ENCODE measurements at regions not wholly inside any gene's neighbourhood (a gene's known extent, or its start where the extent isn't known, plus 50 kb on each side); places are given as distances from the start of the nearest gene placed in this dataset.

DNA sequence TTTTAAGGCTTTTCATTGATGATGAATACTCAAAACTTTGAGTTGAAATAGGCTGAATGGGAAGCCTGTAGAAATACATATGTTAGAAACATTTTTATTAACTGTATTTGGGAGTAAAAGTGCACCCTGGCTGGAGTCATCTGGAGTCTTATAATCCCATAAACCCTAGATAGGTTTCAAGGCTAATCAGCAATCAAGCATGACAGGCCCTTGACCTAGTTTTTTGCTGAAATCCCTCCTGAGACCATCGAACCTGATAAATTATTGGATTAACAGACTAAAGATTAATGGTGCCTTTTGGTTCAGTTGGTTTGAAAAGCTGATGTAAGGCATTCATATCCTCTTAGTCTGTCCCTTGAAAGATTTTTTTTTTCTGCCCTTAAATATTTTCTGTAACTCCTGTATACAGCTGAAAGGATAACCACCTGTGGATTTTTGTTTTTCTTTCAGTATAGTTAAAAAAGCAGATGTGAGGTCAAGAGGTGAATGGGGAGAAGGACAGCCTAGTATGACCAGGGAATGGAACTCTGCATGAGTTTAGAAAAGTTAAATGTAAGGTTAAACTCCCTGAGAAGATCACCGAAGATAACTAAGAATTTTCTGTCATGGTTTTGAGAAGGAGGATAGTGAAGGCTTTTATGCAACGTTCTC, 69.4 kb upstream of the STXBP5L start:
- TF ChIP-seq POLR2AphosphoS5 (IDR thresholded peaks at IDR 0.05; ENCODE audit: borderline replicate concordance, low read depth, low read length) (no peak), EZH2 (IDR thresholded peaks at IDR 0.05) (no peak), FOXP2 (optimal IDR thresholded peaks at IDR 0.05; ENCODE audit: control extremely low read depth, extremely low read length, insufficient read depth) (no peak)
- Histone ChIP-seq H3K4me3 (no peak overlapping the region), H3K9ac (ENCODE audit: insufficient read length) (no peak overlapping the region), H3K27ac (no peak overlapping the region), H3K36me3 (ENCODE audit: insufficient read depth, low read length) (no peaks in the 10 kb centered on the region), H3K9me3 (ENCODE audit: low read depth, low read length) (no peaks in the 10 kb centered on the region)
- no peak for DNase-seq (ENCODE audit: low read depth, low spot score)

DNA sequence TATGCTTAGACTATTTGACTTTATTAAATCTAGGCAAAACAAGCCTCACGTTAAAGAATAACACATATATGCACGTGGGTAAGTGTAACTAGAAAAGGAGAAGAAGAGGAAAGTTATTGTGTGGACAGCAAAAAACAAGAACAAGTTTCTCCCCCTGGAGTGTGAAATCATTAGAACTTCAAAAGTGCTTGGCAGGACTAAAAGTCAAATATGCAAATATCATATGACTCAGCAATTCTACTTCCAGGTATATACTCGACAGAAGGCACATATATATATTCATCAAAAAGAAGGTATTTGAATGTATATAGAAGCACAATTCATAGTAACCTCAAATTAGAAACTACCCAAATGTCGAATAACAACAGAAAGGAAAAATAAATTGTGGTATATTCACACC, 68.9 kb upstream of the STXBP5L start:
- Histone ChIP-seq H3K36me3 (ENCODE audit: insufficient read depth, low read length) (no peaks in the 10 kb centered on the region), H3K4me3 (no peak overlapping the region), H3K27ac (no peak overlapping the region), H3K9ac (ENCODE audit: insufficient read length) (no peak overlapping the region), H3K9me3 (ENCODE audit: low read depth, low read length) (no peaks in the 10 kb centered on the region)
- DNase-seq (ENCODE audit: low read depth, low spot score): no peak
- no peak for TF ChIP-seq POLR2AphosphoS5 (IDR thresholded peaks at IDR 0.05; ENCODE audit: borderline replicate concordance, low read depth, low read length)
- TF ChIP-seq FOXP2 (optimal IDR thresholded peaks at IDR 0.05; ENCODE audit: control extremely low read depth, extremely low read length, insufficient read depth): no peak
- TF ChIP-seq EZH2 (IDR thresholded peaks at IDR 0.05): no peak

DNA sequence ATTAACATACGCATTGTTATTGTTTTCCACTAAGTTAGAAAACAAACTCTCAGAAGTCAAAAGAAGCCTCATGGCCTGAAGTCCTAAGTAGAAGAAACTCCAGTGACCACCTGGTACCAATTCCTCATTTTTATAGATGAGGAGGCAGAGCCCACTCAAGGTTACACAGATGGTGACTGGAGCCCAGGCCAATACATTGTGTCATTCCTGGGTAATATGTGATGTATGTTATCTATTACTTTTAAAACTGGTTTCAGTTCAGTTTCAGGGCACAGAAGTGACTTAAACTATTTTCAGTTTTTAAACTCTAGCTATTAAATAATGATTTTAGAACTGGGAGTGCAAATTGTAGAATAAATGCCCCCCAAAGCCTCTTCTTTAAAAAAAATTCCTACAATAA, 66.7 kb upstream of the STXBP5L start:
- no peak overlapping the region for H3K4me3 ChIP-seq
- H3K9me3 ChIP-seq (ENCODE audit: low read depth, low read length): no peaks in the 10 kb centered on the region
- no peak for DNase-seq (ENCODE audit: low read depth, low spot score)
- H3K9ac ChIP-seq (ENCODE audit: insufficient read length): no peak overlapping the region
- no peak overlapping the region for H3K27ac ChIP-seq
- H3K36me3 ChIP-seq (ENCODE audit: insufficient read depth, low read length): no peaks in the 10 kb centered on the region
- no peak for TF ChIP-seq EZH2 (IDR thresholded peaks at IDR 0.05)
- no peak for TF ChIP-seq POLR2AphosphoS5 (IDR thresholded peaks at IDR 0.05; ENCODE audit: borderline replicate concordance, low read depth, low read length)
- no peak for TF ChIP-seq FOXP2 (optimal IDR thresholded peaks at IDR 0.05; ENCODE audit: control extremely low read depth, extremely low read length, insufficient read depth)

DNA sequence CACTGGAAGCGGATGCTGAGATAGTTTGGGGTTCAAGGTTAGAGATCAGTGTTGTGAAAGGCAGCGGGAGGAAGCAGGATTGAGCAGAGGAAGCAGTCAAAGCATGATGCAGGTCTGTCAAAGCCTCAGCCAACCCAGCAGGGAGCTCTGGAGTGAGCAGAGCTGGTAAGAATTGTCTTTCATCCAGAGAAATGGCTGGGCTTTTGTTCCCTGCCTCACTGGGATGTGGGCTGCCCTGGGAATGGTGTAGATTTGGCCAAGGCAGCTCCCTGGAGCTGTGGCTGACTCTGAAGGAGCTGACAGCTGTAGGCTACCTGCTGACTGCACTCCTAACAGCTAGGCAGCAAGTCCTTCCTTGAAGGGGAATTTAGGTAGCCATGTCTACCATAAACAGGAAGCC, 61.9 kb upstream of the STXBP5L start:
- Histone ChIP-seq H3K4me3 (no peak overlapping the region), H3K27ac (no peak overlapping the region), H3K36me3 (ENCODE audit: insufficient read depth, low read length) (no peaks in the 10 kb centered on the region), H3K9me3 (ENCODE audit: low read depth, low read length) (no peaks in the 10 kb centered on the region), H3K9ac (ENCODE audit: insufficient read length) (no peak overlapping the region)
- TF ChIP-seq EZH2 (IDR thresholded peaks at IDR 0.05) (no peak), POLR2AphosphoS5 (IDR thresholded peaks at IDR 0.05; ENCODE audit: borderline replicate concordance, low read depth, low read length) (no peak), FOXP2 (optimal IDR thresholded peaks at IDR 0.05; ENCODE audit: control extremely low read depth, extremely low read length, insufficient read depth) (no peak)
- no peak for DNase-seq (ENCODE audit: low read depth, low spot score)

DNA sequence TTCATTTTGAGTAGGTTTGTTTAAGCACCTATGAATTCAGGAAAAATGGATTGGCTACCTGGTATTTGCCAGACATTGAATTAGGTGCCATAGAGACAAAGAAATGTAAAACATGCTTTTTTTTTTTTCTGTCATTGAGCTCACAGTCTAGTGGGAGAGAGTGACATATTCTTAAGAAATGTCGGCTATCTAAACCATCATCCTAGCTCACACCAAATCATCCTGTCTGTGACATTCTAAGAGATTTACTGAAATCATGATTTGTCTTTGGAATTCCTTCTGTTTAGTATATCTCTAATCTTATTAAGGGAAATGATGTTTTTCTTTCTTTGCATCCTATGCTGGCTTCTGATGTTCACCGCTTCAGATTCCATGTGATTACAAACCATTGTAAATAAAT, 59.5 kb upstream of the STXBP5L start:
- TF ChIP-seq FOXP2 (optimal IDR thresholded peaks at IDR 0.05; ENCODE audit: control extremely low read depth, extremely low read length, insufficient read depth): no peak
- no peak for TF ChIP-seq EZH2 (IDR thresholded peaks at IDR 0.05)
- TF ChIP-seq POLR2AphosphoS5 (IDR thresholded peaks at IDR 0.05; ENCODE audit: borderline replicate concordance, low read depth, low read length): no peak
- no peak for DNase-seq (ENCODE audit: low read depth, low spot score)
- Histone ChIP-seq H3K4me3 (no peak overlapping the region), H3K9ac (ENCODE audit: insufficient read length) (no peak overlapping the region), H3K9me3 (ENCODE audit: low read depth, low read length) (no peaks in the 10 kb centered on the region), H3K36me3 (ENCODE audit: insufficient read depth, low read length) (no peaks in the 10 kb centered on the region), H3K27ac (no peak overlapping the region)

DNA sequence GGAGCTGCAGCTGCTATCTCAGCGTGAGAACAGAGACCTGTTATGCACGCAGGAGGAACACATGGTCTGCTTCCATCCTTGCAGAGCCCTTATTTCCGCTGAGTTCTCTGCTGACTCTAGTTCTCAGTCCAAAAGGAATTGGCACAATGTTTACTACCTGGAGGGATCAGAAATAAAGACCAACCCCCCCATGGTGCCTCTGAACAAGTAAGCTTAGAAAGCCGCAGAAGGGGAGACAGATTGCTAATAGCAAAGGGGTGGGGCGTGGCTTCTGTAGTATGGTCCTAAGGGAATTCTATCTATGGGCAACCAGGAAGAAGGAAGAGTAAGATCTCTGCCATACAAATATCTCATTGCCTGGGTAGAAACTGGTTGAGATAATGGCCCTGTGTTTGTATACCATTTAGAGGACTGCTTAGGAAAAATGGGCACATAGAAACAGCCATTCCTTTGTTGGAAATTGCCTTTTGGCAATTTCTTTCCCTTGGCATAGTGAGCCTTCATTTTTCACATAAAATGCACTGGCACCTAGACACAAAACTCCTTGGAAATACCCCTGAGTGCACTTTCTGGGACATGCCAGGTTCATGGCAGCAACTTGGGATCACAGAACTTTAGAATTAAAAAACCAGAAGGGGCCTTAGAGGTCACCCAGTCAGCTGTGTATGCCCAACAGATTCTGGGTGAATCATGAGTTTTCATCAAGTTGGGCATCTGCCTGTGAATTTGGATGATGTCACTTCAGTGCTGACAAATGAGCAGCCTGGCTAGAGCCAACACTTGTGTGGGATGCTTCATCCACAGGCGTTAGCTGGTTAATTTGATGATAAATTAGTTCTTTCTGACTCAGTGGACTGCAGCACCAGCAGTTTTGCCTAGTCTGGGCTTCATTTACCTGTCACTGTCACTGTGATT, 57.4 kb upstream of the STXBP5L start:
- TF ChIP-seq EZH2 (IDR thresholded peaks at IDR 0.05) (no peak), POLR2AphosphoS5 (IDR thresholded peaks at IDR 0.05; ENCODE audit: borderline replicate concordance, low read depth, low read length) (no peak), FOXP2 (optimal IDR thresholded peaks at IDR 0.05; ENCODE audit: control extremely low read depth, extremely low read length, insufficient read depth) (no peak)
- no peak overlapping the region for H3K9ac ChIP-seq (ENCODE audit: insufficient read length)
- H3K36me3 ChIP-seq (ENCODE audit: insufficient read depth, low read length): no peaks in the 10 kb centered on the region
- no peak for DNase-seq (ENCODE audit: low read depth, low spot score)
- peak overlapping the region; percentile 43 for H3K4me3 ChIP-seq
- H3K27ac ChIP-seq: no peak overlapping the region
- no peaks in the 10 kb centered on the region for H3K9me3 ChIP-seq (ENCODE audit: low read depth, low read length)

DNA sequence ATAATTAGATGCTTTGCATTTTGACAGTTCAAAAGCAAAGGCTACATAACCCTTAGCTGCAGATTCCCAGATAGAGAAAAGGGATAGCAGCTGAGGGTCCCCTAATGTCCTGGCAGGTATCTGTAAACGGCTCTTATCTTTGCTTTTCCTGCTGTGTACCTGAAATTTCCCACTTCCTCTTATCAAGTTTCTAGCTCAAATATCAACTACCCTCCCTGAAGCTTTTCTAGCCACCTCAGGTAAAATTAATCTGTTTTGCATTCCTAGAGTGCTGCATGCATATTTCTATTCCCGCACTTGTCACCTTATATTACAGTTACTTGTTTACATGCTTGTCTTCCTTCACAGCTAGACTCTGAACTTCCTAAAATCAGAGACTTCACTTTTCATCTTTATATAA, 55.6 kb upstream of the STXBP5L start:
- Histone ChIP-seq H3K9me3 (ENCODE audit: low read depth, low read length) (no peaks in the 10 kb centered on the region), H3K9ac (ENCODE audit: insufficient read length) (no peak overlapping the region), H3K4me3 (no peak overlapping the region), H3K27ac (no peak overlapping the region), H3K36me3 (ENCODE audit: insufficient read depth, low read length) (no peaks in the 10 kb centered on the region)
- DNase-seq (ENCODE audit: low read depth, low spot score): no peak
- no peak for TF ChIP-seq POLR2AphosphoS5 (IDR thresholded peaks at IDR 0.05; ENCODE audit: borderline replicate concordance, low read depth, low read length)
- TF ChIP-seq EZH2 (IDR thresholded peaks at IDR 0.05): no peak
- no peak for TF ChIP-seq FOXP2 (optimal IDR thresholded peaks at IDR 0.05; ENCODE audit: control extremely low read depth, extremely low read length, insufficient read depth)

DNA sequence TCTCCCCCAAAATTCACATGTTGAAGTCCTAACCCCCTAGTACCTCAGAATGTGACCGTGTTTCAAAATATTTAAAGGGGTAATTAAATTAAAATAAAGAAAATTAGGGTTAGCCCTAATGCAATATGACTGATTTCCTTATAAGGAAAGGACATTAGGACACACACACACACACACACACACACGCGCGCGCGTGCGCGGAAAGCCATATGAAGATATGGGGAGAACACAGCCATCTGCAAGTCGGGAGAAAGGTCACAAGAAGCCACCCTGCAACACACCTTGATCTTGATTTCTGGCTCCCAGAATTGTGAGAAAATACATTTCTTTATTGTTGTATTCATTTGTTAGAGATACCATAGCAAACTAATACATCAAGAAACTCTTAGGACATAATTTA, 54.6 kb upstream of the STXBP5L start:
- H3K4me3 ChIP-seq: no peak overlapping the region
- H3K27ac ChIP-seq: no peak overlapping the region
- no peaks in the 10 kb centered on the region for H3K36me3 ChIP-seq (ENCODE audit: insufficient read depth, low read length)
- no peak for DNase-seq (ENCODE audit: low read depth, low spot score)
- TF ChIP-seq EZH2 (IDR thresholded peaks at IDR 0.05): no peak
- TF ChIP-seq FOXP2 (optimal IDR thresholded peaks at IDR 0.05; ENCODE audit: control extremely low read depth, extremely low read length, insufficient read depth): no peak
- TF ChIP-seq POLR2AphosphoS5 (IDR thresholded peaks at IDR 0.05; ENCODE audit: borderline replicate concordance, low read depth, low read length): no peak
- no peaks in the 10 kb centered on the region for H3K9me3 ChIP-seq (ENCODE audit: low read depth, low read length)
- no peak overlapping the region for H3K9ac ChIP-seq (ENCODE audit: insufficient read length)

Data from SK-N-MC (cell line).